B cell (primary cell): ENCODE measurements at regions not wholly inside any gene's neighbourhood (a gene's known extent, or its start where the extent isn't known, plus 50 kb on each side); places are given as distances from the start of the nearest gene placed in this dataset.

Experiments
- CTCF ChIP-seq: fragments of 200-600 bp; IDR thresholded peaks from one replicate; pipeline ENCODE4 v1.8.0; 2022; ENCODE audit warnings: antibody characterized with exemption, mild to moderate bottlenecking
- EZH2 ChIP-seq: IDR thresholded peaks from 2 replicates; pipeline ENCODE4 v1.6.1; 2012; ENCODE audit warnings: borderline replicate concordance, low read depth, mild to moderate bottlenecking, moderate library complexity, low read length; ENCODE audit not compliant: insufficient read depth, poor library complexity, severe bottlenecking

GRCh38 chr1:239644604-239645003 is 258.2 kb downstream of the CHRM3 start:
- TF ChIP-seq CTCF (no peak), EZH2 (no peak)
